ENCODE measurements at regions not wholly inside any gene's neighbourhood (a gene's known extent, or its start where the extent isn't known, plus 50 kb on each side); places are given as distances from the start of the nearest gene placed in this dataset.
A peak's percentile ranks its signal among the peaks of the same experiment; 100 is the strongest.
"Not testable (repeated sequence)": the region's sequence is repeated elsewhere in the genome, so short reads cannot be mapped to it uniquely, and the experiment has no call there.

GRCh38 chr14:38410442-38410841 lies 154.5 kb upstream of the CLEC14A start:
- DNase-seq, result no peak

GRCh38 chr14:38409071-38409705 lies 153.3 kb upstream of the CLEC14A start:
- DNase-seq, result peak in 1 of 51 donors; percentile 4

- no peak for DNase-seq
Observed at GRCh38 chr14:38405851-38406635, 150.2 kb upstream of the CLEC14A start.

GRCh38 chr14:38404616-38405015 lies 148.7 kb upstream of the CLEC14A start:
- DNase-seq, result no peak

- DNase-seq, result no peak
Observed at GRCh38 chr14:38404100-38404541, 148.2 kb upstream of the CLEC14A start.

- no peak for DNase-seq
Observed at GRCh38 chr14:38400751-38401150, 144.9 kb upstream of the CLEC14A start.

GRCh38 chr14:38399652-38400051 lies 143.8 kb upstream of the CLEC14A start:
- DNase-seq, result no peak

GRCh38 chr14:38394767-38395166 lies 138.9 kb upstream of the CLEC14A start:
- no peak for DNase-seq

GRCh38 chr14:38394064-38394463 lies 138.2 kb upstream of the CLEC14A start:
- DNase-seq, result no peak

GRCh38 chr14:38391334-38391733 lies 135.4 kb upstream of the CLEC14A start:
- DNase-seq, result no peak

GRCh38 chr14:38389681-38390080 lies 133.8 kb upstream of the CLEC14A start:
- DNase-seq, result no peak

GRCh38 chr14:38387821-38388220 lies 131.9 kb upstream of the CLEC14A start:
- DNase-seq, result no peak

- DNase-seq, result no peak
Observed at GRCh38 chr14:38385836-38386235, 129.9 kb upstream of the CLEC14A start.

GRCh38 chr14:38385343-38385742 lies 129.4 kb upstream of the CLEC14A start:
- no peak for DNase-seq

GRCh38 chr14:38384741-38385140 lies 128.8 kb upstream of the CLEC14A start:
- no peak for DNase-seq

GRCh38 chr14:38367922-38368321 lies 112.0 kb upstream of the CLEC14A start:
- DNase-seq, result no peak

- no peak for DNase-seq
Observed at GRCh38 chr14:38366374-38366773, 110.5 kb upstream of the CLEC14A start.

GRCh38 chr14:38363217-38363616 lies 107.3 kb upstream of the CLEC14A start:
- no peak for DNase-seq

GRCh38 chr14:38357557-38357956 lies 101.7 kb upstream of the CLEC14A start:
- DNase-seq, result no peak

GRCh38 chr14:38355473-38355872 lies 99.6 kb upstream of the CLEC14A start:
- not testable (repeated sequence) for DNase-seq

GRCh38 chr14:38350102-38350501 lies 94.2 kb upstream of the CLEC14A start:
- DNase-seq, result no peak

GRCh38 chr14:38342803-38343202 lies 86.9 kb upstream of the CLEC14A start:
- no peak for DNase-seq

GRCh38 chr14:38339696-38340095 lies 83.8 kb upstream of the CLEC14A start:
- no peak for DNase-seq

Measured in hypothalamus (tissue), 51 donors.